Progenitor cell of endocrine pancreas (in vitro differentiated cells): ENCODE measurements at regions not wholly inside any gene's neighbourhood (a gene's known extent, or its start where the extent isn't known, plus 50 kb on each side); places are given as distances from the start of the nearest gene placed in this dataset.
"Not testable (repeated sequence)": the region's sequence is repeated elsewhere in the genome, so short reads cannot be mapped to it uniquely, and the experiment has no call there.

Experiments used
- DNase-seq: peaks from one replicate; pipeline ENCODE4 v3.0.0; 2021; ENCODE audit warnings: low spot score; ENCODE audit not compliant: unreplicated experiment
- H3K27ac Mint-ChIP-seq: 2 replicates; pipeline ENCODE4 v1.8.0; 2021; ENCODE audit warnings: mild to moderate bottlenecking, moderate library complexity, mixed read lengths
- H3K27me3 Mint-ChIP-seq: 2 replicates; pipeline ENCODE4 v1.8.0; 2021; ENCODE audit warnings: mixed read lengths
- H3K36me3 Mint-ChIP-seq: 2 replicates; pipeline ENCODE4 v1.8.0; 2022; ENCODE audit warnings: mixed read lengths; ENCODE audit not compliant: insufficient read depth
- H3K4me1 Mint-ChIP-seq: 2 replicates; pipeline ENCODE4 v1.8.0; 2021; ENCODE audit warnings: low read depth, mixed read lengths
- H3K4me3 Mint-ChIP-seq: 2 replicates; pipeline ENCODE4 v1.8.0; 2021; ENCODE audit warnings: low read depth, mild to moderate bottlenecking, moderate library complexity, mixed read lengths
- H3K9me3 Mint-ChIP-seq: 2 replicates; pipeline ENCODE4 v1.8.0; 2021; ENCODE audit warnings: low read depth, mixed read lengths
- CTCF ChIP-seq: fragments of 200-600 bp; sonication (generic); IDR thresholded peaks from one replicate; pipeline ENCODE4 v1.5.0; 2021; ENCODE audit warnings: antibody characterized with exemption, mild to moderate bottlenecking; ENCODE audit not compliant: unreplicated experiment

GRCh38 chr13:78499802-78500201 is 103.5 kb downstream of the POU4F1 start:
- TF ChIP-seq CTCF: no peak
- H3K9me3 Mint-ChIP-seq: no peaks in the 10 kb centered on the region
- H3K27me3 Mint-ChIP-seq: peaks cover 8% of the 10 kb centered on the region
- DNase-seq: no peak
- no peaks in the 10 kb centered on the region for H3K4me1 Mint-ChIP-seq
- H3K4me3 Mint-ChIP-seq: no peak overlapping the region
- H3K36me3 Mint-ChIP-seq: no peaks in the 10 kb centered on the region
- H3K27ac Mint-ChIP-seq: no peak overlapping the region

DNA sequence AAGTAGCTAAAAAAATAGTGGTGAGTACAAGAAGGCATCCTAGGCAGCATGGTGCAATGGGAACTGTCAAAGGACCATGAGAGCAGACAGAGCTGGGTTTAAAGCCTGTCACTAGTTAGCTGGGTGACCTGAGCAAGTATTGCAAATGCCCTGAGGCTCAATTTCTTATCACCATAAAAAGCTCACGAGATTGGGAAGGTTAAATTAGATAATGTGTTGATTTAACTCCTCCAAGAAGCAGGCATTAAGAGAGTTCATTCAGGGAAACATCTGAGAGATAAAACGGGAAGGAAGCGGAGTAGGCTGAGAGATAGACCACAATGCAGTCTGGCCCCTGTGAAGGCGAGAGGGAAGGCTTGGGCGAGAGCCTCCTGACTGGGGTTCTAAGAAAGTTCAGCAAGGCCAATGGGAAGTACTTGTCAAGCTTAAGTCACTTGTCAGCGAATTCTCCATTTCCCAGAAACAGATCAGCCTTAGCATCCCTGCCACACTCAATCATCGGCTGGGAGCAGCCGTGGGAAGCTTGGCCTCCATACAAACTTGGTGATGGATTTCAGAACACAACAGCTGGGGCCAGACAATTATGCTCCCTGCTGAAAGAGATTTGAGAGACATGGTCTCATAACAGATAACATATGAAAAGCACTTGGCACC is 105.5 kb downstream of the POU4F1 start:
- no peaks in the 10 kb centered on the region for H3K4me1 Mint-ChIP-seq
- TF ChIP-seq CTCF: no peak
- no peaks in the 10 kb centered on the region for H3K36me3 Mint-ChIP-seq
- peaks cover 8% of the 10 kb centered on the region for H3K27me3 Mint-ChIP-seq
- DNase-seq: no peak
- no peak overlapping the region for H3K4me3 Mint-ChIP-seq
- no peak overlapping the region for H3K27ac Mint-ChIP-seq
- peaks cover under 1% of the 10 kb centered on the region for H3K9me3 Mint-ChIP-seq

DNA sequence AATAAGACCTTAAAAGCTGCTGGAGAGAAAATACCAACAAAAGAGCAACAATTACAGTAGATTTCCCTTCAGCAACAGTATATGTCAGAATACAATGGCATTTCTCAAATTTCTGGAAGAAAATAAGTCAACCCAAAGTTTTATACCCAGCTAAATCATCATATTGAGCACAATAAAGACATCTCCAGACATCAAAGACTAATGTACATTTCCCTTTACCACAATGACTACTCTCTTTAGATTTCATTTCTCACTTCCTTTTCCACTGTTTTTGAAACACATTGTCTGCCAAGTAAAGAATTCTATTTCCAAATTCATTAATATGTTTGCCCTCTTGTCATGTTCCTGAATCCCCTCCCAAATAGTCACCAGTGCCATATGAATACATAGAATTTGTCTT is 111.4 kb downstream of the POU4F1 start:
- no peak for DNase-seq
- Mint-ChIP-seq H3K27me3 (peaks cover 7% of the 10 kb centered on the region), H3K27ac (no peak overlapping the region), H3K4me3 (no peak overlapping the region), H3K36me3 (no peaks in the 10 kb centered on the region), H3K9me3 (peaks cover 10% of the 10 kb centered on the region), H3K4me1 (no peaks in the 10 kb centered on the region)
- no peak for TF ChIP-seq CTCF

DNA sequence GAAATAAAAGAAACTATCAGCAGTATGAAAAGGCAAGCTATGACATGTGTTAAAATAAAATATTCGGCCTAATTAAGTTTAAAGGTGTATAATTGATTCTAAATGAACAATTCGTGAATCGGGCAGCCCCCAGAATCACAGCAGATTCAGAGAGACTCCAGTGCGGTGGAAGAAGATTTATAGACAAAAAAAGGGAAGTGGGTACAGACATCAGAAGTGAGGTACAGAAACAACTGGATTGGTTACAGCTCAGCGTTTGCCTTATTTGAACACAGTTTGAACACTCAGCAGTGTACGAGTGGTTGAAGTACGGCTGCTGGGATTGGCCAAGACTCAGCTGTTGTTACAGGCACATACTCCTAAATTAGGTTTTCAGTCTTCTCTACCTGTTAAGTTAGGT is 113.1 kb downstream of the POU4F1 start:
- H3K27ac Mint-ChIP-seq, H3K36me3 Mint-ChIP-seq, H3K9me3 Mint-ChIP-seq, DNase-seq, H3K4me3 Mint-ChIP-seq, H3K4me1 Mint-ChIP-seq: not testable (repeated sequence)
- H3K27me3 Mint-ChIP-seq: peaks cover 12% of the 10 kb centered on the region

- Mint-ChIP-seq H3K27me3 (peaks cover 12% of the 10 kb centered on the region), H3K27ac (no peak overlapping the region), H3K4me3 (no peak overlapping the region), H3K36me3 (no peaks in the 10 kb centered on the region), H3K4me1 (no peaks in the 10 kb centered on the region), H3K9me3 (peaks cover 8% of the 10 kb centered on the region)
- TF ChIP-seq CTCF: no peak
- DNase-seq: no peak
Measured at GRCh38 chr13:78487707-78488106, 115.6 kb downstream of the POU4F1 start.

GRCh38 chr13:78485803-78486202 is 117.5 kb downstream of the POU4F1 start:
- H3K4me1 Mint-ChIP-seq: no peaks in the 10 kb centered on the region
- no peak for TF ChIP-seq CTCF
- no peaks in the 10 kb centered on the region for H3K9me3 Mint-ChIP-seq
- H3K4me3 Mint-ChIP-seq: no peak overlapping the region
- peaks cover 19% of the 10 kb centered on the region for H3K27me3 Mint-ChIP-seq
- DNase-seq: no peak
- H3K36me3 Mint-ChIP-seq: no peaks in the 10 kb centered on the region
- H3K27ac Mint-ChIP-seq: no peak overlapping the region
